Rectal smooth muscle tissue (tissue), 1 donor: ENCODE measurements at regions not wholly inside any gene's neighbourhood (a gene's known extent, or its start where the extent isn't known, plus 50 kb on each side); places are given as distances from the start of the nearest gene placed in this dataset.

Experiments
- H3K27ac ChIP-seq: one replicate; pipeline ENCODE4 v1.7.0; 2013; ENCODE audit warnings: low read depth, low read length, inconsistent platforms
- H3K27me3 ChIP-seq: one replicate; pipeline ENCODE4 v1.7.0; 2013; ENCODE audit warnings: low read length; ENCODE audit not compliant: control insufficient read depth, insufficient read depth
- H3K36me3 ChIP-seq: one replicate; pipeline ENCODE4 v1.7.0; 2013; ENCODE audit warnings: low read length; ENCODE audit not compliant: control insufficient read depth, insufficient read depth
- H3K4me1 ChIP-seq: one replicate; pipeline ENCODE4 v1.7.0; 2013; ENCODE audit warnings: low read length; ENCODE audit not compliant: control insufficient read depth, insufficient read depth
- H3K4me3 ChIP-seq: one replicate; pipeline ENCODE4 v1.7.0; 2013; ENCODE audit warnings: low read length
- H3K9ac ChIP-seq: one replicate; pipeline ENCODE4 v1.7.0; 2013; ENCODE audit warnings: low read length

GRCh38 chr10:47053081-47053798 is 142.0 kb downstream of the PTPN20 start:
- H3K27me3 ChIP-seq: no peaks in the 10 kb centered on the region
- H3K27ac ChIP-seq: no peak overlapping the region
- H3K4me1 ChIP-seq: no peaks in the 10 kb centered on the region

GRCh38 chr10:47054974-47055373 is 143.7 kb downstream of the PTPN20 start:
- H3K9ac ChIP-seq: no peak overlapping the region
- H3K4me3 ChIP-seq: no peak overlapping the region
- no peak overlapping the region for H3K27ac ChIP-seq
- H3K27me3 ChIP-seq: no peaks in the 10 kb centered on the region
- H3K36me3 ChIP-seq: no peaks in the 10 kb centered on the region
- no peaks in the 10 kb centered on the region for H3K4me1 ChIP-seq

More at GRCh38 chr10:47053081-47053798, 142.0 kb downstream of the PTPN20 start:
- H3K9ac ChIP-seq: no peak overlapping the region
- H3K4me3 ChIP-seq: no peak overlapping the region
- H3K36me3 ChIP-seq: no peaks in the 10 kb centered on the region

- Histone ChIP-seq H3K36me3 (no peaks in the 10 kb centered on the region), H3K27me3 (no peaks in the 10 kb centered on the region), H3K9ac (no peak overlapping the region), H3K27ac (no peak overlapping the region), H3K4me3 (no peak overlapping the region), H3K4me1 (no peaks in the 10 kb centered on the region)
These were observed 144.4 kb downstream of the PTPN20 start for GRCh38 chr10:47055386-47056246.

- Histone ChIP-seq H3K27ac (no peak overlapping the region), H3K36me3 (no peaks in the 10 kb centered on the region), H3K4me3 (no peak overlapping the region), H3K4me1 (no peaks in the 10 kb centered on the region), H3K9ac (no peak overlapping the region), H3K27me3 (no peaks in the 10 kb centered on the region)
These were observed 145.0 kb downstream of the PTPN20 start for GRCh38 chr10:47056247-47056510.

- no peaks in the 10 kb centered on the region for H3K36me3 ChIP-seq
- H3K4me3 ChIP-seq: no peak overlapping the region
- no peaks in the 10 kb centered on the region for H3K27me3 ChIP-seq
- no peaks in the 10 kb centered on the region for H3K4me1 ChIP-seq
- no peak overlapping the region for H3K9ac ChIP-seq
- no peak overlapping the region for H3K27ac ChIP-seq
These were observed 146.2 kb downstream of the PTPN20 start for GRCh38 chr10:47057471-47057870.

GRCh38 chr10:47058032-47058702 is 146.9 kb downstream of the PTPN20 start:
- Histone ChIP-seq H3K4me1 (no peaks in the 10 kb centered on the region), H3K27me3 (no peaks in the 10 kb centered on the region), H3K4me3 (no peak overlapping the region), H3K36me3 (no peaks in the 10 kb centered on the region), H3K9ac (no peak overlapping the region), H3K27ac (no peak overlapping the region)

GRCh38 chr10:47058961-47059391 is 147.7 kb downstream of the PTPN20 start:
- Histone ChIP-seq H3K27ac (no peak overlapping the region), H3K9ac (no peak overlapping the region), H3K36me3 (no peaks in the 10 kb centered on the region), H3K27me3 (no peaks in the 10 kb centered on the region), H3K4me3 (no peak overlapping the region), H3K4me1 (no peaks in the 10 kb centered on the region)

GRCh38 chr10:47059606-47060311 is 148.5 kb downstream of the PTPN20 start:
- Histone ChIP-seq H3K36me3 (no peaks in the 10 kb centered on the region), H3K27ac (no peak overlapping the region), H3K9ac (no peak overlapping the region), H3K27me3 (no peaks in the 10 kb centered on the region), H3K4me1 (no peaks in the 10 kb centered on the region), H3K4me3 (no peak overlapping the region)

GRCh38 chr10:47060356-47060755 is 149.1 kb downstream of the PTPN20 start:
- no peak overlapping the region for H3K9ac ChIP-seq
- no peak overlapping the region for H3K4me3 ChIP-seq
- H3K27me3 ChIP-seq: no peaks in the 10 kb centered on the region
- H3K4me1 ChIP-seq: no peaks in the 10 kb centered on the region
- no peaks in the 10 kb centered on the region for H3K36me3 ChIP-seq
- no peak overlapping the region for H3K27ac ChIP-seq

GRCh38 chr10:47060993-47061500 is 149.8 kb downstream of the PTPN20 start:
- no peak overlapping the region for H3K27ac ChIP-seq

GRCh38 chr10:47061776-47062175 is 150.5 kb downstream of the PTPN20 start:
- no peak overlapping the region for H3K27ac ChIP-seq
- no peak overlapping the region for H3K4me3 ChIP-seq
- no peaks in the 10 kb centered on the region for H3K4me1 ChIP-seq
- no peak overlapping the region for H3K9ac ChIP-seq
- H3K27me3 ChIP-seq: no peaks in the 10 kb centered on the region
- H3K36me3 ChIP-seq: no peaks in the 10 kb centered on the region

More at GRCh38 chr10:47060993-47061500, 149.8 kb downstream of the PTPN20 start:
- Histone ChIP-seq H3K27me3 (no peaks in the 10 kb centered on the region), H3K4me3 (no peak overlapping the region), H3K4me1 (no peaks in the 10 kb centered on the region), H3K9ac (no peak overlapping the region), H3K36me3 (no peaks in the 10 kb centered on the region)
